Neuronal stem cell (in vitro differentiated cells): ENCODE measurements at regions not wholly inside any gene's neighbourhood (a gene's known extent, or its start where the extent isn't known, plus 50 kb on each side); places are given as distances from the start of the nearest gene placed in this dataset.
"Not testable (repeated sequence)": the region's sequence is repeated elsewhere in the genome, so short reads cannot be mapped to it uniquely, and the experiment has no call there.

ENCODE experiments used
- DNase-seq: peaks from one replicate; pipeline ENCODE4 v3.0.0-alpha.2; 2013; ENCODE audit warnings: low spot score
- H2AFZ ChIP-seq: one replicate; pipeline ENCODE4 v1.6.1; 2013; ENCODE audit warnings: mild to moderate bottlenecking, low read length, inconsistent platforms
- H2AK5ac ChIP-seq: 2 replicates; pipeline ENCODE4 v1.6.1; 2013; ENCODE audit warnings: low read depth, mild to moderate bottlenecking, inconsistent platforms, low read length, moderate library complexity, mixed read lengths
- H2BK120ac ChIP-seq: 2 replicates; pipeline ENCODE4 v1.6.1; 2013; ENCODE audit warnings: low read depth, mild to moderate bottlenecking, inconsistent platforms, low read length, moderate library complexity, mixed read lengths
- H2BK12ac ChIP-seq: one replicate; pipeline ENCODE4 v1.6.1; 2013; ENCODE audit warnings: low read length, inconsistent platforms
- H2BK15ac ChIP-seq: 2 replicates; pipeline ENCODE4 v1.6.1; 2013; ENCODE audit warnings: mild to moderate bottlenecking, low read length, inconsistent platforms, mixed read lengths
- H2BK5ac ChIP-seq: one replicate; pipeline ENCODE4 v1.6.1; 2013; ENCODE audit warnings: inconsistent platforms, mild to moderate bottlenecking, low read length, moderate library complexity
- H3K14ac ChIP-seq: one replicate; pipeline ENCODE4 v1.6.1; 2013; ENCODE audit warnings: low read length, inconsistent platforms
- H3K18ac ChIP-seq: 2 replicates; pipeline ENCODE4 v1.6.1; 2013; ENCODE audit warnings: low read length, inconsistent platforms
- H3K23ac ChIP-seq: 2 replicates; pipeline ENCODE4 v1.6.1; 2013; ENCODE audit warnings: low read depth, mild to moderate bottlenecking, mixed read lengths, low read length, inconsistent platforms; ENCODE audit not compliant: poor library complexity
- H3K27ac ChIP-seq: replicated peaks from 3 replicates; pipeline ENCODE4 v1.5.1; 2013; ENCODE audit warnings: low read length, inconsistent platforms
- H3K27me3 ChIP-seq, 3 experiments: 2 replicates each; pipeline ENCODE4 v1.6.1; 2013; ENCODE audit warnings: low read length in 3 of 3, mild to moderate bottlenecking in 2 of 3, inconsistent platforms in 1 of 3, low read depth in 1 of 3, mixed read lengths in 1 of 3, moderate library complexity in 1 of 3; ENCODE audit not compliant: control insufficient read depth in 3 of 3, insufficient read depth in 3 of 3
- H3K36me3 ChIP-seq, 2 donors: replicated peaks in 1 of 2; 2 replicates each; pipeline ENCODE4 v1.6.1; 2013; ENCODE audit warnings: low read length in 2 of 2; ENCODE audit not compliant: control insufficient read depth in 2 of 2, insufficient read depth in 2 of 2
- H3K4ac ChIP-seq: 2 replicates; pipeline ENCODE4 v1.6.1; 2013; ENCODE audit warnings: inconsistent platforms, mild to moderate bottlenecking, low read length, moderate library complexity
- H3K4me1 ChIP-seq, 2 donors: 1 replicate in 1 of 2; 2 replicates in 1 of 2; pipeline ENCODE4 v1.6.1; 2013; ENCODE audit warnings: low read length in 2 of 2, low read depth in 1 of 2; ENCODE audit not compliant: control insufficient read depth in 2 of 2, insufficient read depth in 1 of 2
- H3K4me2 ChIP-seq: one replicate; pipeline ENCODE4 v1.6.1; 2013; ENCODE audit warnings: mild to moderate bottlenecking, low read length, inconsistent platforms; ENCODE audit not compliant: insufficient read depth, poor library complexity, severe bottlenecking
- H3K4me3 ChIP-seq, 2 donors: 2 replicates each; pipeline ENCODE4 v1.5.1; 2013; ENCODE audit warnings: low read length in 2 of 2, mild to moderate bottlenecking in 2 of 2, inconsistent platforms in 1 of 2, moderate library complexity in 1 of 2
- H3K79me1 ChIP-seq: one replicate; pipeline ENCODE4 v1.6.1; 2013; ENCODE audit warnings: low read depth, mild to moderate bottlenecking, inconsistent platforms, low read length, moderate library complexity
- H3K9ac ChIP-seq: one replicate; pipeline ENCODE4 v1.6.1; 2013; ENCODE audit warnings: mild to moderate bottlenecking, low read depth, low read length, inconsistent platforms; ENCODE audit not compliant: poor library complexity
- H3K9me3 ChIP-seq, 2 donors: replicated peaks in 1 of 2; 2 replicates each; pipeline versions ENCODE3 to v1.6.1; 2013; ENCODE audit warnings: low read length in 2 of 2, mild to moderate bottlenecking in 2 of 2, inconsistent platforms in 1 of 2, low read depth in 1 of 2, mixed read lengths in 1 of 2, moderate library complexity in 1 of 2; ENCODE audit not compliant: control insufficient read depth in 2 of 2, insufficient read depth in 1 of 2
- H4K8ac ChIP-seq: one replicate; pipeline ENCODE4 v1.6.1; 2013; ENCODE audit warnings: low read depth, mild to moderate bottlenecking, inconsistent platforms, low read length, moderate library complexity
- H4K91ac ChIP-seq: one replicate; pipeline ENCODE4 v1.6.1; 2013; ENCODE audit warnings: low read length, low read depth, mild to moderate bottlenecking, inconsistent platforms; ENCODE audit not compliant: poor library complexity
- WGBS, 2 donors: extraction: QIAGEN DNeasy Blood & Tissue Kit; methylation state at CpG; one replicate each; pipeline ENCODE4 v1.1.7; 2013; ENCODE audit warnings: missing lambda C conversion rate in 2 of 2, mixed read lengths in 1 of 2; ENCODE audit not compliant: insufficient read length in 2 of 2, insufficient replicate concordance in 1 of 2; ENCODE audit errors: extremely low coverage in 2 of 2; 5-methylcytosine and 5-hydroxymethylcytosine counted together

- Histone ChIP-seq H3K9ac (no peak overlapping the region), H3K4me2 (no peak overlapping the region), H2BK120ac (no peak overlapping the region), H3K27me3 (no peaks in the 10 kb centered on the region), H4K8ac (no peak overlapping the region), H3K23ac (no peak overlapping the region), H2BK15ac (no peak overlapping the region), H3K79me1 (peaks cover 1% of the 10 kb centered on the region), H4K91ac (no peak overlapping the region), H3K36me3 (no peaks in the 10 kb centered on the region), H2AK5ac (no peak overlapping the region), H3K4ac (no peak overlapping the region), H3K27ac (no peak overlapping the region), H3K4me1 (no peaks in the 10 kb centered on the region), H2AFZ (no peak overlapping the region), H3K18ac (no peak overlapping the region), H2BK5ac (no peak overlapping the region), H3K9me3 (no peaks in the 10 kb centered on the region), H3K4me3 (no peak overlapping the region), H3K14ac (no peak overlapping the region), H2BK12ac (no peak overlapping the region)
- no CpG with 5 or more reads among the region's 2 CpGs for WGBS, 2 donors
- DNase-seq, result no peak
Observed at GRCh38 chr9:31590091-31590490, 794.4 kb upstream of the ACO1 start.

GRCh38 chr9:31597086-31597485 is 787.4 kb upstream of the ACO1 start:
- not testable (repeated sequence) for H3K23ac ChIP-seq, H2BK15ac ChIP-seq, H3K4me3 ChIP-seq, H2BK12ac ChIP-seq, H4K8ac ChIP-seq, H3K14ac ChIP-seq, H3K4me1 ChIP-seq, H3K9ac ChIP-seq, H2AK5ac ChIP-seq, H3K27me3 ChIP-seq, H3K36me3 ChIP-seq, H3K27ac ChIP-seq, H3K18ac ChIP-seq, H4K91ac ChIP-seq, H3K9me3 ChIP-seq, H3K4ac ChIP-seq, H3K79me1 ChIP-seq, DNase-seq, H2AFZ ChIP-seq, H3K4me2 ChIP-seq, H2BK5ac ChIP-seq, H2BK120ac ChIP-seq
- no CpG with 5 or more reads among the region's 5 CpGs for WGBS, 2 donors

- Histone ChIP-seq H3K27me3 (no peaks in the 10 kb centered on the region), H3K23ac (no peak overlapping the region), H4K8ac (no peak overlapping the region), H2BK5ac (no peak overlapping the region), H2AFZ (no peak overlapping the region), H4K91ac (no peak overlapping the region), H3K79me1 (no peaks in the 10 kb centered on the region), H3K18ac (no peak overlapping the region), H2BK15ac (no peak overlapping the region), H3K14ac (no peak overlapping the region), H2AK5ac (no peak overlapping the region), H3K4me1 (no peaks in the 10 kb centered on the region), H3K4me2 (no peak overlapping the region), H3K4ac (no peak overlapping the region), H3K36me3 (no peaks in the 10 kb centered on the region), H2BK12ac (no peak overlapping the region), H3K4me3 (no peak overlapping the region), H3K9me3 (no peaks in the 10 kb centered on the region), H3K27ac (no peak overlapping the region), H3K9ac (no peak overlapping the region), H2BK120ac (no peak overlapping the region)
- no peak for DNase-seq
Observed at GRCh38 chr9:31597977-31598376, 786.5 kb upstream of the ACO1 start.

GRCh38 chr9:31601666-31602065 is 782.8 kb upstream of the ACO1 start:
- Histone ChIP-seq H3K27ac (no peak overlapping the region), H3K9ac (no peak overlapping the region), H3K9me3 (no peaks in the 10 kb centered on the region), H3K36me3 (no peaks in the 10 kb centered on the region), H2AK5ac (no peak overlapping the region), H3K4me1 (no peaks in the 10 kb centered on the region), H3K4ac (no peak overlapping the region), H3K27me3 (no peaks in the 10 kb centered on the region), H2BK12ac (no peak overlapping the region), H3K4me2 (no peak overlapping the region), H2AFZ (no peak overlapping the region), H3K4me3 (no peak overlapping the region), H2BK120ac (no peak overlapping the region), H3K23ac (no peak overlapping the region), H3K14ac (no peak overlapping the region), H2BK15ac (no peak overlapping the region), H3K79me1 (no peaks in the 10 kb centered on the region), H2BK5ac (no peak overlapping the region), H4K8ac (no peak overlapping the region), H4K91ac (no peak overlapping the region), H3K18ac (no peak overlapping the region)
- no peak for DNase-seq
